Lung (tissue), 9 donors: ENCODE measurements at regions not wholly inside any gene's neighbourhood (a gene's known extent, or its start where the extent isn't known, plus 50 kb on each side); places are given as distances from the start of the nearest gene placed in this dataset.
"Not testable (repeated sequence)": the region's sequence is repeated elsewhere in the genome, so short reads cannot be mapped to it uniquely, and the experiment has no call there.

Experiments used
- ATAC-seq: fragments of 200-7000 bp; cut with Tn5 transposase; one replicate; pipeline ENCODE4 v1.9.1; 2020; ENCODE audit warnings: moderate number of reproducible peaks; ENCODE audit not compliant: insufficient read depth, low FRiP score
- DNase-seq, 3 donors: peaks; one replicate each; pipeline ENCODE4 v3.0.0-alpha.2; 2013 to 2017
- H3K27ac ChIP-seq, 2 donors: one replicate each; pipeline ENCODE4 v1.5.1; 2013; ENCODE audit warnings: mild to moderate bottlenecking in 2 of 2, moderate library complexity in 2 of 2, control low read depth in 1 of 2, inconsistent platforms in 1 of 2, low read depth in 1 of 2, low read length in 1 of 2
- H3K27me3 ChIP-seq, 3 donors: one replicate each; pipeline ENCODE4 v1.5.1; 2013; ENCODE audit warnings: low read length in 2 of 3; ENCODE audit not compliant: control insufficient read depth in 3 of 3, insufficient read depth in 3 of 3
- H3K36me3 ChIP-seq, 4 donors: one replicate each; pipeline ENCODE4 v1.5.1; 2013; ENCODE audit warnings: low read length in 4 of 4, mild to moderate bottlenecking in 1 of 4, moderate library complexity in 1 of 4; ENCODE audit not compliant: control insufficient read depth in 4 of 4, insufficient read depth in 4 of 4
- H3K4me1 ChIP-seq, 5 donors: one replicate each; pipeline ENCODE4 v1.5.1; 2013; ENCODE audit warnings: low read length in 5 of 5, mild to moderate bottlenecking in 2 of 5, moderate library complexity in 1 of 5; ENCODE audit not compliant: control insufficient read depth in 5 of 5, insufficient read depth in 5 of 5
- H3K4me3 ChIP-seq: one replicate; pipeline ENCODE4 v1.5.1; 2013; ENCODE audit warnings: mild to moderate bottlenecking, control low read depth, moderate library complexity
- H3K9ac ChIP-seq, 2 donors: one replicate each; pipeline ENCODE4 v1.5.1; 2013; ENCODE audit warnings: low read length in 2 of 2, control low read depth in 1 of 2; ENCODE audit not compliant: insufficient read depth in 1 of 2
- H3K9me3 ChIP-seq, 4 donors: one replicate each; pipeline ENCODE4 v1.5.1; 2013; ENCODE audit warnings: low read length in 3 of 4, mild to moderate bottlenecking in 1 of 4, moderate library complexity in 1 of 4; ENCODE audit not compliant: control insufficient read depth in 4 of 4, insufficient read depth in 3 of 4
- WGBS, 2 donors: extraction: QIAGEN DNeasy Blood & Tissue Kit; methylation state at CpG; one replicate each; pipeline ENCODE4 v1.1.7; 2013; 5-methylcytosine and 5-hydroxymethylcytosine counted together
- donor health status: Bipolar disorder and iron deficiency.
- donor health status: healthy.
- donor health status: DM: yes; HTN: yes; CAD: no.

DNA sequence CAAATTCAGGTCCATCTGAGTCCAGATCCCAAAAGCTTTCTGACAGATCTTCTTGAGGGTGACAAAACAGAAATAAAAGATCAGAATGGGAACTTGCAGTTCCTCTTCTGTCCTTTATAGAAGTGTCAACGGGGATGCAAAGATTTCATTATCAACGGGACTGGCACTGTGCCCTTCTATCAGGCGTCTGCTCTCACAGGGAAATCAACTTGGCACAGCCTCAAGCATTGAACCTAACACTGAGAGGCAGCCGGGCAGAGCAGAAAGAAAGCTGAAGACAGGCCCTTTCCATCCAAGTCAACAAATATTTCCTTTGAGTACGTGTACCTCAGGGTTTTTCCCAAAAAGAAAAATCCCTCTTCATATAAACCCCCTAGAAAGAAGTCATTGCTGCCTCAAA is 194.5 kb downstream of the NPIPA8 start:
- not testable (repeated sequence) for H3K36me3 ChIP-seq, H3K27ac ChIP-seq, H3K9ac ChIP-seq, H3K27me3 ChIP-seq, H3K4me3 ChIP-seq, ATAC-seq, DNase-seq, H3K4me1 ChIP-seq, H3K9me3 ChIP-seq
- WGBS, 2 donors = no CpG with 5 or more reads among the region's 5 CpGs

DNA sequence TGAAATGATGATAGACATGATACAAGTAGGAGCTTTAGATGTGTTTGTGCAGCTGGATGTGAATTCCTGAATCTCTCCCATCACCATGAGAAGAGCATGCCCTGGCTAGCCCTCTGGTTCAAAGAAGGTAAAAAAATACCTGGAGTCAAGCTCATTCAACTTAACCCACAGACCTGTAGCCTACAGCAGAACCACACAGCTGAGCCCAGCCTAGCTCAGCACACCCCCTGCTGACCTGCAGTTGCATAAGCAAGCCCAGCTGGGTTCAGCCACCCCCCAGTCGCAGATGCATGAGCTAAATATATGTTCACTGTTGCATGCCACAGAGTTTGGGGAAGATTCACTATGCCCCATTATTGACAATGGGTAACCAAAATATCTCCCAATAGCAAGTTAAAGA is 200.2 kb downstream of the NPIPA8 start:
- H3K36me3 ChIP-seq = not testable (repeated sequence)

DNA sequence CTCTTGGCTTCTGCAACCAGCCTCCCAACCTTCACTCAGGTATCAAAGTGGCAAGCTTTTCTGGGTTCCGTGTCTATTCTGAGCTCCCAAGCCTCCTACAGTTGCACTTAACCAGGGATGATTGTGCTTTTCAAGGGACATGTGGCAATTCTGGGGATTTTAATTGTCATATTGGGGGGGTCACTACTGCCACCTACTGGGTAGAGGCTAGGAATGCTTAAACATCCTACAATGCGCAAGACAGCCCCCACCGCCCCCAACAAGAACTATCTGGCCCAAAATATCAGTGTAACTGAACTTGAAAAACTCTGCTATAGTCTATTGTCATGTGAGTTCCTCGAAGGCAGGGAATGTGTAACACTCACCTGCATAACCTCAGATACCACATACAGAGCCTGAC is 201.5 kb downstream of the NPIPA8 start:
- H3K36me3 ChIP-seq, H3K4me1 ChIP-seq, ATAC-seq, H3K4me3 ChIP-seq, DNase-seq, H3K9ac ChIP-seq, H3K27me3 ChIP-seq, H3K27ac ChIP-seq, H3K9me3 ChIP-seq: not testable (repeated sequence)
- 69 to 72% methylated on average over 1 of the region's 4 CpGs for WGBS, 2 donors

More for the DNA sequence above, 200.2 kb downstream of the NPIPA8 start:
- ATAC-seq, H3K27me3 ChIP-seq, H3K9me3 ChIP-seq, H3K4me1 ChIP-seq, H3K9ac ChIP-seq, H3K4me3 ChIP-seq, H3K27ac ChIP-seq, DNase-seq: not testable (repeated sequence)
- no CpG with 5 or more reads among the region's 1 CpG for WGBS, 2 donors

DNA sequence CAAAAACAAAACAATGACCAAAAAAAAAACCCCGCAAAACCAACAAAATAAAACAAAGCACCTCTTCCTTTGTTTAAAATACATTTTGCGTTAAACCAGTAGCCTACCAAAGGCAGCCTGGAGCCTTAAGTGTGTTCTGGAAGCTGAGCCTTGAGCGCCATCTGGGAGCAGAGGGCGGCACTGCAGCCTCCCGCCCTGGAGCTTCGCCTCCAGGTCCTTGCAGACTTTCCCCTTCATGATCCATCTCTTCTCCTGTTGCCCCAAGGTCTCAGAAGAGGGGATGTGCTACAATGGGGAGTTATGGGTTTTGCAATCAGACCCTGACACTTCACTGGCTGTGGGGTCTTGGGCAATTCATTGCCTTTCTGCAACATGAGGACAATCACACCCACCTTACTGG is 204.9 kb downstream of the NPIPA8 start:
- H3K4me1 ChIP-seq, H3K36me3 ChIP-seq, H3K9me3 ChIP-seq, H3K4me3 ChIP-seq, H3K27ac ChIP-seq, H3K9ac ChIP-seq, H3K27me3 ChIP-seq, ATAC-seq: not testable (repeated sequence)
- whole genome bisulfite sequencing, 2 donors = 0% methylated on average over 1 of the region's 6 CpGs; no CpG with 5 or more reads in 1 of the 2 donors
- peak in 2 of 3 donors; percentile 5 to 10 for DNase-seq

DNA sequence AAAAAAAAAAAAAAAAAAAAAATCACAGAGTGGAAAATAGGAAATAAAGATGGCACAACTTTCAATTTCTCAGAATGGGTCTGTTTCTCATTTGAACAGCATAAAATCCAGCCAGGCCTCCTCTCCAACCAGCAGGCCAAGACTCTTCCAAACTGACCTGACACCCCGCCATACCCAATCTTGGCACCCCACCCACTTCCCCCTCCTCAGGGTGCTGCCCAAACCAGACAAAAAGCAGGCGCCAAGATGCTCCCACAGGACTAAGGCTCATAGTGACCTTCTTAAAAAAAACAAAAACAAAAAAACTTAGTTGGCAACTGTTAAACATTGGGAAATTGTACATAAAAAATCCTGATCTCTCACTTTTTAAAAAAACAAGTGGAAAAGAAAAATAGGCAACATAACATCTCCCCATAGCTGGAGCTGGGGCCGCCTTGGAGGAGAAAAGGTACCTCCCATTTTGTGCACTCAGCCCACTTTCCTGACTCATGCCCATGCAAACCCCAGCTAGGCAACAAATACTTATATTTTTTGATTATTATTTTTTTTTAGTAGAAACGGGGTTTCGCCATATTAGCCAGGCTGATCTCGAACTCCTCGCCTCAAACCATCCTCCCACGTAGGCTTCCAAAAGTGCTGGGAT is 205.9 kb downstream of the NPIPA8 start:
- not testable (repeated sequence) for H3K27ac ChIP-seq, ATAC-seq
- 93 to 96% methylated on average over 2 to 6 of the region's 8 CpGs for whole genome bisulfite sequencing, 2 donors

DNA sequence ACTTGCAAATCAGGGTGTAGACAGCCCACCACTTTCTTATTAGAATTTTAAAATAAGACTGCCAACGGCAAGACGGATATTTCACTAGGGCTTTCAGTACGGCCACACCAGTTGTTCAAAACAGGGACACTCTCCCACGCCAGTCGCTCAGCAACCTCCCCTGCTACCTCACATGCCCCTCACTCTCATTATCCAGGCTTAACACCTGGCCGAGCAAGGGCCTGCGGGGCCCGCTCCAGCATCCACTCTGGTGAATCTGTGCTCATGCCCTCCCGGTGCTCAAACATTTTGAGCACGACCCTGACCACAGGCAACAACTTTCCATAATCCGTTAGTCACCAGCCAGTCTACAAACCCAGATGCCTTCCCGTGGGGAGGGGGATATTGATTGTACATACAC is 209.5 kb downstream of the NPIPA8 start:
- WGBS, 2 donors = no CpG with 5 or more reads among the region's 12 CpGs
- H3K36me3 ChIP-seq = not testable (repeated sequence)

More for the DNA sequence above, 205.9 kb downstream of the NPIPA8 start:
- not testable (repeated sequence) for H3K36me3 ChIP-seq, H3K9me3 ChIP-seq, H3K9ac ChIP-seq, H3K4me1 ChIP-seq, DNase-seq, H3K4me3 ChIP-seq, H3K27me3 ChIP-seq

DNA sequence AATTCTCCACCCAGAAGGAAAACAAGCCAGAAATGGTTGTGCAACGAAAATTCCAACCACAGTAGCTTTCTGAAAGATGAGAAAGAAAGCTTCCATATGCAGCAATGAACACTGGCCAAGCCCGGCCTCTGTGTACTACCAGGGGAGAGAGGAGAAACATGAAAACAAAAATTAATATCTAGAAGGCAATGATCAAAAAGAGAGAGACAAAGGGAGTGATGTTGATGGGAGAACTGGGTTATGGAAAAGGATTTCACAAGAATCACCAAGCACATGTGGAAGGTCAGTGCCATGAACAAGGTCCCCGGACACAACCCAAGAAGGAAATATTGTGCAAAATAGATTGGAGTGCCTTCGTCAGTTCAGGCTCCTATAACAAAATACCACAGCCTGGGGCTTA is 217.4 kb downstream of the NPIPA8 start:
- not testable (repeated sequence) for H3K9me3 ChIP-seq, H3K36me3 ChIP-seq, H3K4me1 ChIP-seq, H3K9ac ChIP-seq, H3K27me3 ChIP-seq, ATAC-seq, H3K4me3 ChIP-seq, H3K27ac ChIP-seq
- 50 to 55% methylated on average over 2 of the region's 4 CpGs for WGBS, 2 donors
- DNase-seq = peak; percentile 16 to 79 (median 70)

More for the DNA sequence above, 209.5 kb downstream of the NPIPA8 start:
- not testable (repeated sequence) for H3K4me3 ChIP-seq, DNase-seq, H3K9ac ChIP-seq, H3K4me1 ChIP-seq, H3K27me3 ChIP-seq, H3K27ac ChIP-seq, ATAC-seq, H3K9me3 ChIP-seq

DNA sequence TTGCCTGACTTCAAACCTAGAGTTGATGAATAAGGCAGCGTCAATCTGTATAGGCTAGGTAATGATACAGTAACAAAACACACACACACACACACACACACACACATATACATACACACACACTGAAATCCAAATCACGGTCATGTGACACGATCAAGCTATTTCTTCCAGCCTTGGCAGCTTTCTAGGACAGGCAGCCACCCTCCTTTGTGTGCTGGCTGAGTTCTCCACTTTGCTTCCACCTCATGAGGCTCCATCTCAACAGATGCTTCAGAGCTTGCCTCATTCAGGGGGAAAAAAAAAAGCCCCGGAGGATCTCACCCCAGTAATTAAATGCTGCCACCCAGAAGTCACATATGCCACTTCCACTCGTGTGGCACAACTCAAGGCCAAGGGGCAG is 217.9 kb downstream of the NPIPA8 start:
- not testable (repeated sequence) for H3K36me3 ChIP-seq, H3K4me3 ChIP-seq, H3K9ac ChIP-seq, H3K27me3 ChIP-seq, H3K27ac ChIP-seq, H3K4me1 ChIP-seq, H3K9me3 ChIP-seq, ATAC-seq
- 61 to 88% methylated on average over 1 to 4 of the region's 5 CpGs for WGBS, 2 donors
- DNase-seq = peak in 2 of 3 donors; percentile 31 to 42
